HG03469 (cell line): ENCODE measurements at regions not wholly inside any gene's neighbourhood (a gene's known extent, or its start where the extent isn't known, plus 50 kb on each side); places are given as distances from the start of the nearest gene placed in this dataset.

Experiments used
- ATAC-seq: cut with Tn5 transposase; IDR thresholded peaks from one replicate; pipeline ENCODE4 v1.9.1; 2021; ENCODE audit warnings: mild to moderate bottlenecking, moderate library complexity, moderate number of reproducible peaks; ENCODE audit not compliant: unreplicated experiment

DNA sequence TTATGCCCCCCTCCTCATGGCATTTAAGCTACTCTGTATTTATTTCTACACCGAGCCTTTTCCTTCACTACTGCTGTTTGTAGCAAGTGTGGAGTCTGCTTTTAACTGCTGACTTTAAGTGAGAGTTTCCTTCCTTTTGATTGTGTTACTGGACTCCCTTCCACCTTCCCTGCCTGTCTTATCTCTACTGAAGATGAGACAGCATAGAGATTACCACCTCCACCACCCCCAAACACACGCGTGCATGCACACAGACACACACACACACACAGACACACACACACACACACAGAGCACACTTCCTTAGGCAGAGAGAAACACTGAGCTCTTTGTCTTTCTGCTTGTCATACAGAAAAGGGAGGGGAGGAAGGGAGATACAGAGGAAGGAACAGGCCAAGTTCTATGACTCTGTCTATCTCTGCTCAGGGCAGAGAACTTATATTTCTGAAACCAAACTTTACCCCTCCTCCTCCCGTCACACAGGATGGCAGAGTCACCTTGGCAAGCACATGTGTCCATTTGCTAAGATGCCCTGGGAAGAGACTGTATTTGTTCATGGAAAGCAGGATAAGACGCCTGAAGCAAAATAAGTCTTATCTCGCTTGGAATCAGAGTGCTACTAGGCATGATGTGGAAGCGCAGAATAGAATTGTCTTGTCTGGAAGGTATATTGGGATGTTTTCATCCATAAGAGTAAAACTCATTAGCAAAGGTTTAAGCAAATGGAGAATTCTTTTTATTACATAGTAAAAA lies 81.8 kb upstream of the CAV2 start:
- no peak for ATAC-seq

DNA sequence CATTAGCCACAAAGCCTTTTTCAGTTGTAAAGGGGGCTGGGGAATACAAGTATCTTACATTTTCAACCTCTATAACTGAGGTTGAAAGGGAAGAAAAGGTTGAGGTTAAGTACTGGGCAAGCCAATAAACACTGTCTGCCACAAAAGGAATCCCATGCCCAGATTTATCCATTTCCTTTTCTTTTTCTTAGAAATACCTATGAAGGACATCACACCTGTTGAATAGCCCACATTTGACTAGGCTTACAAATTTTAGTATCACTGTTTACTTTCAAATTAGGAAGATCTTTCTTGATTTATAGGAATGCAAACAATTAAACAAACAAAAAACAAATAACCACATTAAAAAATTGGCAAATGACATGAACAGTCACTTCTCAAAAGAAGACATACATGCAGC lies 81.0 kb upstream of the CAV2 start:
- ATAC-seq, result no peak

DNA sequence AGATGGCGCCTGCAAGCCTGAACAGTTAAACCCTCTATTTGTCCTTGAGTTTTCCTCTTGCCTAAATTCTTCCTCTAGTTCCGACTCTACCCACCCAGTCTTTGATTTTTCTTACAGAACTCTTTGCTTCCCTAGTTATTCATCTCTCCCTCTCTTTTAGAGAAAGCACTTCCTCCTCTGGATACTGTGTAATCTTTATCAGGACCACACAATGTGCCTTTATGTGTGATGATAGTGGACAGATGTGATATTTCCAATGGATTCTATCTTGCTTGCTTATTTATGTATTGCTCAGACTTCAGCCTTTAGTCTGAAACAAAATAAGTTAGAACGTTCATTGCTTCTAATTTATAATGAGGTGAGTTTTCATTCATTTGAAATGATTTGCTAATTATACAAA lies 79.5 kb upstream of the CAV2 start:
- ATAC-seq, result no peak

DNA sequence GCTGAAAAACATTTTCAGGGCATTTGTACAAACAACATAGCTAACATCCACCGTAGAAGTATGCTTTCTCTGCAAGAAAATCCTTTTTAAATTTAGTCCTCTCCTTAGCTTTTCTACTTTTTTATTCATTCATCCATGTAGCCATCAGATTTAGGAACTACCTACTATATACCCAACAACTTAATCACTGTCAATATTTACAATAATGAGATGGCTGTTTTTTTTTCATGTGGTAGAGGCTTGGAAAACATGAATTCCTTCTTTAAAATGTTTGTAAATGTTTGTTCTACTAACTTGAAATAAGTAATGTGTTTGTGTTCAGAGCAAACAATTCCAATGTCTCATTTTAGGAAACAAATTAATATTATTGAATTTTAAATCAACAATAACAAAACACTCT lies 78.2 kb upstream of the CAV2 start:
- ATAC-seq, result no peak

DNA sequence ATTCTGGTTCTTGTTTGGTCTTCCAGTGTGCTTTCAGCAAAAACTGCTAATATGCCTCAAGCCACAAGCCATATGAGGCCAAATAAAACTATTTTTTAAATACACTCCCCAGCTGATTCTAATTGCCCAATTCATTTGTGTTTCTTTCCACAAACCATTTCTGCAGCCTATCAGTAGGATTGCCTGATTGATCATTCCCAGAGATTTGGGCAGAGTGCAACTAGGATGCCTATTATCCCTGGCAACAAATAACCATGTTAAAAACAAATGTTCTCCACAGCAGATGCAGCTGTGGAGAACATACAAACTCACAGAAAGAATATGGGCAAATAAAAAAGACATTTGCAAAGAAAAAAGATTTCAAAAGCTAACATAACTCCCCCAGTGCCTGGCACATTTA lies 76.9 kb upstream of the CAV2 start:
- ATAC-seq, result no peak

DNA sequence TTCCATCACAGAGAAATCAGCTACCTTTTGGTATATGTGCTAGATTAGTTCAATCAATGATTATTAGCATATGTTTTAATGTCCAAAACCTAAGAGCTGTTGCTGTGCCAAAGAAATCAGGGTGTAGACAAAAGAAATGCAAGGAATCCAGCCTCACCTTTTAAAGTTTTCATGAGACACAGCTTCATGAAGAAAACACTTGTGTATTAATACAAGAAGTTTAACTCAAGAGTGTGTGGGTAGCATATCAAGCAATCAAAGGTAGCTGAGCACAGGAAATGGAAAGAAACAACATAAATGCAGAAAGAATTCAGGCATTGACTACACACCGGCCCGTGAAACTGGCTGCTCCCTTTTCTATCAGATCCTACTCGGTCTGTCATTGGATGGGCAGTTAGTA lies 76.0 kb upstream of the CAV2 start:
- ATAC-seq, result no peak

DNA sequence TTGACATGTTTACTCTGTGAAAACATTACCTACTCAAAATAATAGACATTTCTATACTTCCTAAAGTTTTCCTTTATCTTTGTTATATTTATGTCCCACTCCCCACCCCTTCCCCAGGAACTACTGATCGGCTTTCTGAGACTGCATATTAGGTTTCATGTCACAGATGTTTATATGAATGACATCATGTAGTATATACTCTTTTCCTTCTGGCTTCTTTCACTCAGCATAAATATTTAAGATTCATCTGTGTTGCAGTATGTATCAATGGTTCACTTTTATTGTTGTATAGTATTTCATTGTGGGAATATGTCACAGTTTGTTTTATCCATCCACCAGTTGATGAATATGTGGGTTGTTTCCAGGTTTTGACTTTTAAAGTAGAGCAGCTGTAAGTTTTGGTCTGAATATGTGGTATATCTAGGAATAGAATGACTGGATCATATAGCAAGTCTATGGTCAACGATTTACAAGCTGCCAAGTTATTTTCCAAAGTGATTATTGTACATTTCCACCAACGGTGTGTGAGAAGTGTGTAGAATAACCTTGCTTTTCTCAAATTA lies 73.8 kb upstream of the CAV2 start:
- ATAC-seq, result no peak

DNA sequence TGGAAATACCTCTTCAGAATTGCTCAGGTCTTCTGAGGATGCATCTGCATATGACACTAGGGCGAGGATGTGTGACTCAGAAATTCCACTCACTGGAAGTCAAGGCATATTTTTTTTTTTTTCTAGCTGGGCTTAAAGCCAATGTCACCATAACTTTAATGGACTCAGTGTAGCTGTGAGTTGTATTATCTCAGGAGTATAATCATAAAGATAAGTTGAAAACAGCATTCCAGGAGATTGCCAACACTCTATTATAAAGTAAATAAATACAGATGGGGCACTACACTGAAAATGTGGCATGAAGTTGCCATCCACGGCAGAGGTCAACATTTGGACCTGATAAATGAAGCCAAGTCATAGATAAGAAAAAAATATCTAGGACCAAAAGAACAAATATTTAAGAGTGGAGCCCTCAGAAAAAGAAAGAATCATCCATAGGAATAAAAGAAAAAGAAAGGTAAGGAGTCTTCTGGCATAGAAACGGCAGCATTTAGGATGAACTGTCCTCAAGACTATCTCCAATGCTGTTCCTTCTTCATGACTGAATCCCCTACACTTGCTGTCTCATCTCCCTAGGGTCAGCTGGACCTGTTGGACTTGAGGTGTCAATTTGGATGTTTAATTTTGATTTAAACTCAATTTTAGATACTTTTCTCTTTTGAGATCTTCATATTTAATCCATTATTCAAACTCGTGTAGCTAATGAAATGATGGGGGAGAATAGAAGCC lies 72.9 kb upstream of the CAV2 start:
- no peak for ATAC-seq

DNA sequence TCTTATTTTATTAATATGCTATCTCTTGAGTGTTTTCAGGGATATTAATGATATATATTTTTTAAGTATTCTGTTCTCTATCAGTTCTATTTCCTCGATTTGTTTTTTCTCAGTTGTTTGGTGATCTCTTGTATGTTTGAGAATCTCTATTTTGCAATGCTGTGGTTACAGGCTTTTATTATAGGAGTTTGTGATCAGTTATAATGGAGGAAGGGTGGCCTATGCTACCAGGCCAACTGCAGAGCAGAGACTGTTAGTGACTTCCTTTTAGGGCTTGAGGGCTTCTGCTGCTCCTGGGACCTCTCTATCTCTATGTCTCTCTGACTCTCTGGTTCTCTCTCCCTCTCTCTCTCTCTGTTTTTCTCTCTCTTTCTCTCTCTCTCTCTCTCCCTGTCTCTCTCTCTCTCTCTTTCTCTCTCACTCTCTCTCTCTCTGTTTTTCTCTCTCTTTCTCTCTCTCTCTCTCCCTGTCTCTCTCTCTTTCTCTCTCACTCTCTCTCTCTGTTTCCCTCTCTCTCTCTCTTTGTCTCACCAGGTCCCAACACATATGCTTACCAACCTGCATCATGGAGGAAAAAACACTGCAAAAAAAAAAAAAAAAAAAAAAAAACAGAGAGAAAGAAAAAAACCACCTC lies 69.4 kb upstream of the CAV2 start:
- no peak for ATAC-seq

DNA sequence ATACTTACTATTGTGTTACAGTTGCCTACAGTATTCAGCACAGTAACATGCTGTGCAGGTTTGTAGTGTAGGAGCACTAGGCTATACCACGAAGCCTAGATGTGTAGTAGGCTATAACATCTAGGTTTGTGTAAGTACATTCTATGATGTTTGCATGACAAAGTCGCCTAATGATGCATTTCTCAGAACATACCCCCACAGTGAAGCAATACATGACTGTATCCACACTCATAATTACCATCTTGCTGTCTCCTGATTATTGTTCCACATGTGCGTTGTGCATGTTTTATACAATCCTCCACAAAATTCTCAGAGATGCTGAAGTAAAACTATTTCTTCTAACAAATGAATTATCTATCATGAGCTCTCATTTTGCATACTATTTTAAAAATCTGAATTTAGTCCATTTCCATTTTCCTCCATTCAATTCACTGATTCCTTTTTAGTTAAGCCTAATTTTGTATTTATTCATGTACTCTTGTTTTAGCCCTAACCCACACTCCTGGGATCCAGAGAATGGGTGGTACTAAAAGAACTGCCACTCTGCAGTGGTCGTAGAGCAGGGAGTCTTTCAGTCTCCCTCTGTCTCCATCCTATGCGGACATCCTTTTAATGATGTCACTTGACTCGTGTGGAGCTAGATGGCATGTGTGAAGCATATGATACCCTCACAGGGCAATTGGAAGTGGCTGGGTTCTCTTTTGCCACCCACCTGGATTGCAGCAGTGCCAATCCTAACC lies 67.6 kb upstream of the CAV2 start:
- ATAC-seq, result no peak

DNA sequence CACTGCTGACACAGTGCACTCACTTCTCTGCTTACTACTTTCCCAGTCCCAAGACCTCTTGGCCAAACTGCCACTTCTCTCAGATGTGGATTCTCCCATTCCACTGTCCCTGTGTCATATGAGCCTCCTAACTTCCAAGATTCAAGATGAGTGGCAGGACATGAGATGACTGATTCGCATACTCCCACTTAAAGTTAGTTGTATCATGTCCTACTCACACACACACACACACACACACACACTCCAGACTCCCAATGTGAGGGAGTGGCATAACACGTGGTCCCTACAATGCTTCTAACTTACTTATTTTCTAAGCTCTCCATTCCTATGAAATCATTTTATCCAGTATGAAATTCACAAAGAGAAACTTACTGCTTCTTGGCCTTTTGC lies 67.0 kb upstream of the CAV2 start:
- ATAC-seq, result no peak

DNA sequence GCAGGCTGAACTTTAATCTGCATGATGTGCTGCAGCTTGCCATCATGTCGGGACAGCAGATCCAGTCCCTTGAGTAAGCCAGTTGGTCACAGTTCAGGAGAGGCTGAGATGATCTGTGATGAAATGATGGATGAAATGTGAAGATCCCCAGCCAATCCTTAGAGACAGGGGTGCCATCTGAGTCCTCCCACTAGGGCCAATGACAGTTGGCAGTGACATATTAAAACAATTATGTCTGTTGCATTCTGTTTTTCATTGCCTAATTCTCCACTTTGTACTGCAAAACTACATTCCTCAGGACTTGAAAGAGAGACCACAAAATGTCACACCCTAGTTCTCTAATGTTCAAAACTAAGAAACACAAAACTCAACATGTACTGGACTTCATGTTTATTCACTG lies 66.3 kb upstream of the CAV2 start:
- no peak for ATAC-seq

DNA sequence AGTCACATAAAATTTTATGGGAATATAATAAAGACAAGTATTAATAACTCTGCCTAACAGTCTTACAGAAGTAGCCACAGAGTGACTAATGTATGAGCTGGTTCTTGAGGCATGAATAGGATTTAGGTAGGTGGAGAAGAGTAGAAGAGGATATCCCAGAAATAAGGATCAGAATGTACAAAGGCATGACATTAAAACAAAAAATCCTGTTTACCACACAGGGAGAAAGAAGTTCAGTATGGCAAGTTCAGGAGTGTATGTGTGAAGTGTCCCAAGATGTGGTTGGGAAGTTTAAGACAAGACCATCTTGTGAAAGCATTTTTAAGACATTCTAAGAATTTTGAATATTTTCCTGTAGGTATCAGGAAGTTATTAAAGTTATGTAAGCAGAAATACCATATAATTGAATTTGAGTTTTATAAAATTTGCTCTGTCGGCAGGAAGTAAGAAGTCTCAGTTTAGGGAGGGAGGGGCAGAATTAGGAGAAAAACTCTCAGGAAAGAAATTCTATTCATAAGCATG lies 64.7 kb upstream of the CAV2 start:
- no peak for ATAC-seq

DNA sequence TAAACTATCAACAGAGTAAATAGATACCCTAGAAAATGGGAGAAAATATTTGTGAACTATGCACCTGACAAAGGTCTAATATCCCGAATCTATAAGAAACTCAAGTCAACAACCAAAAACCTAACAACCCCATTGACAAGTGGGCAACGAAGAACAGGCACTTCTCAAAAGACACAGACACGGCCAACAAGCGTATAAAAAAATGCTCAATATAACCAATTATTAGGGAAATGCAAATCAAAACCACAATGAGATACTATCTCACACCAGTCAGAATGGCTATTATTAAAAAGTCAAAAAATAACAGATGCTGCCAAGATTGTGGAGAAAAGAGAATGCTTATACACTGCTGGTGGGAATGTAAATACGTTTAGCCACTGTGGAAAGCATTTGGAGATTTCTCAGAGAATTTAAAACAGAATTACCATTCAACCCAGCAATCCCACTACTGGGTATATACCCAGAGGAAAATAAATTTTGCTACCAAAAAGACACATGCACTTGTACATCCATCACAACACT lies 63.2 kb upstream of the CAV2 start:
- no peak for ATAC-seq

DNA sequence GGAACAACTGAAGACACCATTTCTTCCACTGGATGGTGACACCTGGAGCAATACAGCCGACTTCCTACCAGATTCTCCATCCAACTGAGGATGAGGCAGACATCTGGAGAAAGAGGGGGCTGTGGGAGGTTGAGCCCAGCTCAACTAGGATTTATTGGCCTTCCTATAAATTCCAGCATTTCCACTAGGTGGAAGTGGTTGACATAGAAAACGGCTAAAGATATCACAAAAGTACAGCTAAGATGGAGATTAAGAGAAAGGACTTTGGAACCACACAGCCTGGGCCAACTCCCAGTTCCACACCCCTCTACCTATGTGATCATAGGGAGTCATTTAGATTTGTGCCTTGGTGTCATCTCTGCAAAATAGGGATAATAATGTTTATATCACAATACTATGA lies 61.3 kb upstream of the CAV2 start:
- no peak for ATAC-seq

DNA sequence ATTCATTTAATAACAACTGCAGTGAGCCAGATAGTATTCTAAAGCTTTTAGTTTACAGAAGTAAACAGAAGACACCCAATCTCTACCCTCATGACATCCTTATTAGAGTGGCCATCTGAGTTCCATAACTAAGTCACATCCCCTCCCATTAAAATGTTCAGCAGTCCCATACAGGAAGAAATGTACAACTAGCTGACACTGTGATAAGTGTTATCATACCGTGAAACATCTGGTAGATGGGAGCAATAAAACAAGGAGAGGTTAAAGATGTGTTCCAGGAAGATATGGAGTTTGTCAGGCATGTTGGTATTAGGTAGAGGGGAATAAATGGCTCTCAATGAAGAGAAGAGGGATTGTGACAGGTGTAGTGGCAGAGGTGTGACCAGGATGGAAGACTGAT lies 60.5 kb upstream of the CAV2 start:
- no peak for ATAC-seq

DNA sequence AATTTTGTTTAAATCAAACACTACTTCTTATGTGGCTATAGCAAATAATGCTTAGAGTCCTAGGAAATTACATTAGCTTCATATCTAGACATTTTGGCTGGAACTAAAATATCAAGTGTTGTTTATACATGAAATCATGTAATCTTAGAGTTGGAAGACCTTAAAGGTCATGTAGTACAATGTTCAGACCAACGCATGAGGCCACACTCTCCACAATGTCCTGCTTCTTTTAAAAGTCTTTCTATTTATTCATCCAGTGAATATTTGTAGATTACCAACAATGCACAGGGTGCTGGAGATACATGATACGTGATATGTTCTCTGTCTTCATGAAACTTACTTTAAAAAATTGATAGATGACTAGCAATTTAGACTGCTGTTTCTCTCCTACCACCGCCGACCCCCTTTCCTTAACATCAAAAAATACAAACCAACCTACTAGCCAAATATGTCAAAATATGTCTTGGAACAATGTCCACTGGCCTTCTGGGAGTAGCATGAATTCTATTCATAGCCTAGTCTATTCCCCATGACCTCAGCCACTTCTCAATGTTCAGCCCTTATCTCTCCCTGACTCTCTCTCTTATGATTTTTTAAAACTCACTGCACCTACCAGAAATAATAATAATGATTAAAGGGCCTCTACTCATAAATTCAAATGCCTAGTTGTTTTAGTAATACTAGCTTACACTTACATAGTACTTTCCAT lies 59.5 kb upstream of the CAV2 start:
- no peak for ATAC-seq

DNA sequence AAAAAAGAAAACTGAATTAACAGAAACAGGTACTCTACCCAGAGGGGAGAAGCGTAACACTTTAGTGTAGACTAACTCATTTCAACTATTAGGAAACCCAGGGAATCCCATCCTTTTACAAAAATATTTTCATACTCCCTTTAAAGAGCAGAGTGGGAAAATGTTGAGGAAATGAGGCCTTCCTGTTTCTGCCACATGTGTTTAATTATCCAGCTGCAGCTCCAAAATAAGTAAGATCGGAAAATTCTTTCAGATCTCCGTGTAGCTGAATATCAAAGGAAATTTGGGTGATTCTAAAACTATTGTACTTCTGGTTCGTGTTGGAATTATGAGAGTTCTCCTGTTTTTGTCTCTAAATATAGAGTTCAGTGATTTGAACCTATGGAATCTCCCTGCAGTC lies 58.0 kb upstream of the CAV2 start:
- no peak for ATAC-seq

DNA sequence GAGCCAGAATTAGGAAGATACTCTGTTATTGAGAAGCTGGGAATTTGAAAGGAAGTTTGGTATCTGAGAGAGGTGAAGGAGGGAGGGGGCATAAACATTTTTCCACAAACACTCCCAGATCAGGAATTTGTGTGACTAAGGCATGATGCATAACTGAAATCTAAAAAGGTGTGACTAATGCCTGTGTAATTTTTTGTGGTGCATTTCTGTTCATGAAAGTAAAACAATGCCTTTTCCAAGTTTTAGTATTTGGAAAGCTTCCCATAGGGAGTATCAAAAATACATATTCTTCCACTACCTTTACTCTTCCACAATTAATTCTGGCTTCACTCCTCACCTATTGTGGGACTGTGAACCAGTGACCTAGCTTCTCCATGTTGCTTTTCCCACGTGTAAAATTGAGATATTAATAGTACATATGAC lies 56.4 kb upstream of the CAV2 start:
- no peak for ATAC-seq

DNA sequence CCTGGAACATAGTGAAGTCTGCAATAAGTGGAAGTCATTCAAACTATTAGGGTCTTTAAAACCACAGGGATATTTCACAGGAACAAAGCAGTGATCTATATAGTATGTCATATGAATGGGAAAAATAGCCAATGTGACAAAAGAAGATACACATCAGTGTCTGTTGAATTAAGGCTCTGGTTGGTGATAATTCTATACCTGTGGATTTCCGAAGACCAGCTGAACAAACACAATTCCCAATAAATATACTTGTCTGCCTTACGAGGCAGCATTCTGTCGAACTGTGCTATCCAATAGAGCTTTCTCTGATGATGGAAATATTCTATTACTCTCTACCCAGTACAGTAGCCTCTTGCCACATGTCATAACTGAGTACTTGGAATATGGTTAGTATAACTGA lies 55.9 kb upstream of the CAV2 start:
- no peak for ATAC-seq
